OCI-LY1 (cell line): ENCODE measurements at regions not wholly inside any gene's neighbourhood (a gene's known extent, or its start where the extent isn't known, plus 50 kb on each side); places are given as distances from the start of the nearest gene placed in this dataset.

Experiments used
- CTCF ChIP-seq: fragments of 200-600 bp; sonication (generic), shearing (Covaris generic); IDR thresholded peaks from 2 replicates; pipeline ENCODE4 v1.5.1; 2017; ENCODE audit warnings: mild to moderate bottlenecking, antibody characterized with exemption, low read length, moderate library complexity, mixed read lengths
- EZH2 ChIP-seq: fragments of 200-600 bp; sonication (generic), shearing (Covaris generic); IDR thresholded peaks from 2 replicates; pipeline ENCODE4 v1.8.0; 2017; ENCODE audit warnings: borderline replicate concordance, mixed run types, mild to moderate bottlenecking, antibody characterized with exemption, low read length, moderate library complexity, mixed read lengths

- TF ChIP-seq CTCF, result no peak
- TF ChIP-seq EZH2, result no peak
Measured at GRCh38 chr21:21952566-21952965, 954.4 kb downstream of the NCAM2 start.
